ENCODE measurements at regions not wholly inside any gene's neighbourhood (a gene's known extent, or its start where the extent isn't known, plus 50 kb on each side); places are given as distances from the start of the nearest gene placed in this dataset.

DNA sequence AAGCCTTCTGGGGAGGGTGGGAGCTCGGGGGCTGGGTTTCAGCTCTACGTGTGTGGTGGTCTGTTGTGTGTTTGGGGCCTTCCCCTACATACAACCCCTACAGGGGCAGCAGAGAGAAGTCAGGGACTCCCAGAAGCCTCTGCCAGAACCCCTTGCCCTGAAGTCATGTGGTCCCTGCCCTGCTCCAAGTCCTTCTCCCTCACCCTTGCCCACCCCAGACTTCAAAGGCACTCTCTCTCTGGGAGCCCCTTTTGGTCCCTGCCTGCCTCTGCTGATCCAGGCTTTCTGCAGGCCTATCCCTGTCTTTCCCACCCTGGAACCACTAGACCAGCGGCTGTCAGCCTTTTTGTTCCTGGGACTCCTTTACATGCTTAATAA lies 61.1 kb upstream of the PSD2 start:
- TF ChIP-seq, protein P1, sequence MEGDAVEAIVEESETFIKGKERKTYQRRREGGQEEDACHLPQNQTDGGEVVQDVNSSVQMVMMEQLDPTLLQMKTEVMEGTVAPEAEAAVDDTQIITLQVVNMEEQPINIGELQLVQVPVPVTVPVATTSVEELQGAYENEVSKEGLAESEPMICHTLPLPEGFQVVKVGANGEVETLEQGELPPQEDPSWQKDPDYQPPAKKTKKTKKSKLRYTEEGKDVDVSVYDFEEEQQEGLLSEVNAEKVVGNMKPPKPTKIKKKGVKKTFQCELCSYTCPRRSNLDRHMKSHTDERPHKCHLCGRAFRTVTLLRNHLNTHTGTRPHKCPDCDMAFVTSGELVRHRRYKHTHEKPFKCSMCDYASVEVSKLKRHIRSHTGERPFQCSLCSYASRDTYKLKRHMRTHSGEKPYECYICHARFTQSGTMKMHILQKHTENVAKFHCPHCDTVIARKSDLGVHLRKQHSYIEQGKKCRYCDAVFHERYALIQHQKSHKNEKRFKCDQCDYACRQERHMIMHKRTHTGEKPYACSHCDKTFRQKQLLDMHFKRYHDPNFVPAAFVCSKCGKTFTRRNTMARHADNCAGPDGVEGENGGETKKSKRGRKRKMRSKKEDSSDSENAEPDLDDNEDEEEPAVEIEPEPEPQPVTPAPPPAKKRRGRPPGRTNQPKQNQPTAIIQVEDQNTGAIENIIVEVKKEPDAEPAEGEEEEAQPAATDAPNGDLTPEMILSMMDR (IDR thresholded peaks at IDR 0.05) = no peak
- TF ChIP-seq POLR2A (IDR thresholded peaks at IDR 0.05) = no peak

Data from body of pancreas (tissue), 4 donors.